GM18909 (cell line): ENCODE measurements at regions not wholly inside any gene's neighbourhood (a gene's known extent, or its start where the extent isn't known, plus 50 kb on each side); places are given as distances from the start of the nearest gene placed in this dataset.

Experiments used
- ATAC-seq: cut with Tn5 transposase; IDR thresholded peaks from one replicate; pipeline ENCODE4 v1.9.1; 2021; ENCODE audit warnings: mild to moderate bottlenecking; ENCODE audit not compliant: unreplicated experiment, poor library complexity

GRCh38 chr5:130289132-130290088 is 385.1 kb downstream of the CHSY3 start:
- no peak for ATAC-seq

- ATAC-seq, result no peak
Measured at GRCh38 chr5:130287438-130287837, 383.2 kb downstream of the CHSY3 start.

GRCh38 chr5:130286971-130287370 is 382.7 kb downstream of the CHSY3 start:
- no peak for ATAC-seq

- ATAC-seq, result no peak
Measured at GRCh38 chr5:130282049-130282448, 377.8 kb downstream of the CHSY3 start.

GRCh38 chr5:130280528-130281217 is 376.4 kb downstream of the CHSY3 start:
- ATAC-seq, result no peak

- no peak for ATAC-seq
Measured at GRCh38 chr5:130279386-130279785, 375.1 kb downstream of the CHSY3 start.

- ATAC-seq, result no peak
Measured at GRCh38 chr5:130278136-130278535, 373.9 kb downstream of the CHSY3 start.

GRCh38 chr5:130277522-130277921 is 373.3 kb downstream of the CHSY3 start:
- no peak for ATAC-seq

- ATAC-seq, result no peak
Measured at GRCh38 chr5:130277002-130277401, 372.7 kb downstream of the CHSY3 start.

GRCh38 chr5:130272837-130273236 is 368.6 kb downstream of the CHSY3 start:
- no peak for ATAC-seq

GRCh38 chr5:130270786-130271185 is 366.5 kb downstream of the CHSY3 start:
- no peak for ATAC-seq

GRCh38 chr5:130268489-130268888 is 364.2 kb downstream of the CHSY3 start:
- no peak for ATAC-seq

- ATAC-seq, result no peak
Measured at GRCh38 chr5:130267926-130268325, 363.7 kb downstream of the CHSY3 start.

GRCh38 chr5:130260481-130260880 is 356.2 kb downstream of the CHSY3 start:
- ATAC-seq, result no peak

GRCh38 chr5:130251931-130252330 is 347.7 kb downstream of the CHSY3 start:
- ATAC-seq, result no peak

GRCh38 chr5:130243641-130244040 is 339.4 kb downstream of the CHSY3 start:
- ATAC-seq, result no peak

GRCh38 chr5:130237721-130238120 is 333.5 kb downstream of the CHSY3 start:
- ATAC-seq, result no peak
